ENCODE measurements at regions not wholly inside any gene's neighbourhood (a gene's known extent, or its start where the extent isn't known, plus 50 kb on each side); places are given as distances from the start of the nearest gene placed in this dataset.

DNA sequence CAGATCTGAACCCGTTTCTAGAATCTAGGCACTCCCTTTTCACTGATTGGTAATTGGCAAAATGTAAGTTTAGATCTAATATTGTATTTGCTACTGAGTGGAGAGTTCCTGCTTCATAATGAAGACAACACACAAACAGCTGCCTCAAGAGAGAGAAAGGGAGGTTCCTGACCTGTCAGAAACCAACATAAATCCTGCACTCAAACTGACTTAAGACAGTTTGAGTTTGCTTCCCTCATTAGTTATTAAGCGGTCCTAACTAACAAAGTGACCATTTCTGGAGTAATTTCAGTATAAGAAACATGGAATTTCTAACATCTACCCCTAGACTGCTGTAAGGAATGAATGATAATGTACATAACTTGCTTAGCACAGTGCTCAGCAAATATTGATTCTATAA, 191.2 kb downstream of the METTL4 start:
- DNase-seq (ENCODE audit: low spot score), result no peak

DNA sequence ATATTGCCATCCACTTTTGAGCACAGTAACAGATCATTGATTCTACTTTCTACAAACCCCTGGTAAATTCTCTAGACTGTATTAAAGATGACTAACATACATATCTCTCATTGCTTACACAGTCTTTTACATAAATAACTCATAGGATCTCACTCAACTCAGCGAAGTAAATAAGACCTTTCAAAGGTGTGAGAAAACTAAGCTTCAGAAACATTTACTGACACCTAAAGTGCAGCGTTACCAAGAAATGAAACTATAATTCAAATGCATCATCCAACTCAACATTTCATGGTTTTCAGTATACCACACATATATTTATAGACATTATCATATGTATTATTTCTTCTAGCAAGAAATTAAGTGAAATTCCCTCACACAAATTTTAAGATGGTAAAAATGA, 189.8 kb downstream of the METTL4 start:
- DNase-seq (ENCODE audit: low spot score), result no peak

DNA sequence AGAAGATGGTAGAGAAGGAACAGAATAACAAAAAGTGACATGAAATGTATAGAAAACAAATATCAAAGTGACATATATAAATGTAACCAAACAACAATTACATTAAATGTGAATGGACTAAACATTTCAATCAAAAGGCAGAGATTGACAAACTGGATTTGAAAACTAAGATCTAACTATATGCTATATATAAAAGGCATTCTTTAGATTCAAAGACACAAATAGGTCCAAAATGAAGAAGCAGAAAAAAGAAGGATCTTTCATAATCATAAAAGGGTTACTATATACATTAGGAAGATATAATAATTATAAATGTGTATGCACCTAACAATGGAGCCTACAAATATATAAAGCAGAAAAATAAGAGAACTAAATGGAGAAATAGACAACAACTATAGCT, 183.7 kb downstream of the METTL4 start:
- DNase-seq (ENCODE audit: low spot score), result no peak

DNA sequence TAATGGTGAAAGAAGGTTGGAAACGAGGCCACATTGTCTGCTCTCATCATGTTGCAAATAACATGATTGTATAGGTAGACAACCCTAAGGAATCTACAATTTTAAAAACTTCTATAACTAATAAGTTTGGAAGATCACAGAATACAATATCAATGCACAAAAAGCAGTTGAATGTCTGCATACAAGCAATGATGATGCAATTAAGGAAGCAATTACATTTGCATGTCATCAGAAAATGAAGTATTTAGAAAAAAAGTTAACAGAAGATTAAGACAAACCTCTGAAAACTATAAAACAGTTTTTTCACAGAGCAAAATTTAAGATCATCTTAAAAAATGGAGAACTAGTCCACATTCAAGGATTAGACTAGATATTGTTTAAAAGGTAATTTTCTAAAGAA, 181.1 kb downstream of the METTL4 start:
- no peak for DNase-seq (ENCODE audit: low spot score)

DNA sequence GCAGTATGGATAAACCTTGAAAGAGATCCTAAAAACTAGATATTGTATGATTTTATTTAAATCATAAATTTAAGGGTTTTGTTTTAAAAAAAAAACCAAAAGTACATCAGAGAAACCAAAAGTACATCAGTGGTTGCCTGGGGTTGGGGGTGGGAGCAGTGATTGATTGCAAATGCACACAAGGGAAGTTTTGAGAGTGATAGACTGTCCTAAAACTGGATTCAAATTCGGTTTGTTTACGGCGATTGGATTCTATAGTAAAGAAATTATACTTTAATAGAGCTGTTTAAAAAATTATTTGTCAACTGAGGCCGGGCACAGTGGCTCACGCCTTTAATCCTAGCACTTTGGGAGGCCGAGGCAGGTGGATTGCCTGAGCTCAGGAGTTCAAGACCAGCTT, 179.8 kb downstream of the METTL4 start:
- DNase-seq (ENCODE audit: low spot score), result no peak

DNA sequence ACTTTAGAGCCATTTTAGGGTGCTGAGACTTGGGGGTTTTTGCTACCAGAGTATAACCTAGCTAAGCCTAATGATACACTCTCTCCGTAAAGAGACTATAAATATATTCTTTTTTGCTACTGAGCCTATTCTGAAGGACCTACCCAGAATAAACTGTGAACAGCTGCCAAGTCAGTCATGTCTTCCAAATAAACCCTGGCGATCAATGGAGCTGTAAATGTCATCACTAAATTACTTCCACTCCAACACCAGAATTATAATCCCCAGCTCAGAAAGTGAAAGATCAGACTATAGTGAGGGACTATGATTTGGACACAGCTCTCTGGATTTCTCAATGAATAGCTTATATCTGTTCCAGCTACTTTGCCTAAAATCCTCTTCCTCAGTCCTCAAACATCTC, 178.9 kb downstream of the METTL4 start:
- no peak for DNase-seq (ENCODE audit: low spot score)

DNA sequence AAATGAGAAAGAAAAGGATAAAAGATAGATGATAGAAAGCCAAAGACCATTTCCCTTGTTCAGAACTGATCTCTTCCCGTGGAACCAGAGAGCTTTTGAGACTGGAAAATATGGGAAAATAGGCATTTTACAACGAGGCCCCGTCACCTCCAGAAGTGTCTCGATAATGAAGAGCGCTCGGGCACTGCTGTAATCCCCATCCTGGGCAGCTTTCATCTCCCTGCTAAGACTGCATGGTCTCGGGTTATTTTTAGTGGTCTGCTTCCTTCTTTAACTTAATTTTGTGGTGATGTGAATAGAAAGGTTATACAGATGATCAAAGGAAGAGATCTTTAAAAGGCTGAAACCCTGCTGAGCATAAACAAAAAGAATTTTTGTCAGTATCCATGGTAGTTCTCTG, 176.6 kb downstream of the METTL4 start:
- DNase-seq (ENCODE audit: low spot score), result no peak

DNA sequence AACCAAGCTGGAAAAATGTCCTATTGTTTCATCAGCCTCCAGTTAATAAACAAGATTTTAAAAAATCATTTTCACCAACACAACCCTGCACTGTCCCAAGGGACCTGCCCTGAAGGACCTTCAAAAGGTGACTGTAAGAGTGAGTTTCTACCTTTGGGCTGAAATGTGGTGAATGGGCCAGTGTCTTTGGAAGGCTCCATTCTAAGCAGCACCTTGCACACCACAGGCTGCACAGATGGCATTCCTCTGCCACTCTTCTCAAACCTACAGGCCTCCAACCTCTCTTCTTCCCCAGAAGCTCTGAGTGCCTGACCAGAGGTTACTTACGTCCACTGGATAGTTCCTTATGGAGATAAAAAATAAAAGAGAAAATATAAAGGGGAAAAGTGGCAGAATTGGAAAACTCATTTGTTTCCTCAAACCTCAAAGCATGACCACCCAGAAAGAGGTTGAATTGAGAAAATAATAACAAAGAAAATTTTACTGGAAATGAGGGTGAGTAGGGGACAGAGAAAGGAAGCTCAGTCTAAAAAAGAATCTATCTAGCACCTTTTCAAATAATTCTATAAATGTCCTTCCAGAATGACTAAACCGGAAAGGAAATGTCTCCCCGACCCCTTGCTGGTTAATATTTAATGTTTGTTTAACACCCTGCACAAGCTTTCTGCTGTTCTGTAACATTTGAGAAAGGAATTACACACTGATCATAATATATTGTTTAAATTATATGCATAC, 175.7 kb downstream of the METTL4 start:
- DNase-seq (ENCODE audit: low spot score), result no peak

DNA sequence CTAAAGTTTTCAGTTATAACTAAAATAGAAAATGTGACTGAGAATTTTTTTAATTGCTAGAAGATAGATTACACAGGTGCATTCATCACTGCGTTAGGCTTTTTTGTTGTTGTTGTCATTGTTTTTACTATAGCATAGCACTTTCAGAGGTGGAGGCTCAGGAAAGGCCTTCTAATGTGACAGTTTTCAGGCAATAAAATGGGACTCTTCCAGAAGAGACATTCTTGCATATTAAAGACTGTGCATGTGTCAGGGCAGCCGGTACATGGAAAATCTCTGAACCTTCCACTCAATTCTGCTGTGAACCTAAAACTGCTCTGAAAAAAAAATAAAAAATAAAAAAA, 175.2 kb downstream of the METTL4 start:
- no peak for DNase-seq (ENCODE audit: low spot score)

DNA sequence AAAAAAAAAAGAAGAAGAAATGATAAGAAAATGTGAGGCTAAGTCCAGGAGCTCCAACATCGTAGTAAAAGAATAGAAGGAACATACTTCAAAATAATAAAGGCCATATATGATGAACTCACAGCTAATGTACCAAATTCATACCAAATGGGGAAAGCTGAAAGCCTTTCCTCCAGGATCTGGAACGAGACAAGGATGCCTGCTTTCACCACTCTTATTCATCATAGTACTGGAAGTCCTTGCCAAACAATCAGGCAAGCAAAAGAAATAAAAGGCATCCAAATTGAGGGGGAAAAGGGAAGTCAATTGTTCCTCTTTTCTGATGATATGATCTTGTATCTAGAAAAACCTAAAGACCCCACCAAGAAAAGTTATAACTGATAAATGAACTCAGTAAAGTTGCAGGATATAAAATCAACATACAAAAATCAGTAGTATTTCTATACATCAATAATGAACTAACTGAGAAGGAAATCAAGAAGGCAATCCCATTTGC, 170.6 kb downstream of the METTL4 start:
- no peak for DNase-seq (ENCODE audit: low spot score)

DNA sequence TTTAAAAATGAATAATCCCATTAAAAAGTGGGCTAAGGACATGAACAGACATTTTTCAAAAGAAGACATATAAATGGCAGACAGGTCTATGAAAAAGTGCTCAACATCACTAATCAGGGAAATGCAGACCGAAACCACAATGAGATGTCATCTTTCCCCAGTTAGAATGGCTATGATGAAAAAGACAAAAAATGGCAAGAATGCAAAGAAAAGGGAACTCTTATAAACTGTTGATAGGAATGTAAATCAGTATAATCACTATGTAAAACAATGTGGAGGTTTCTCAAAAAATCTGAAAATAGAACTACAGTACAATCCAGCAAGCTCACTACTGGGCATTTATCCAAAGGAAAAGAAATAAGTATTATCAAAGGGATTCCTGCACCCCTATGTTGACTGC, 169.2 kb downstream of the METTL4 start:
- no peak for DNase-seq (ENCODE audit: low spot score)

DNA sequence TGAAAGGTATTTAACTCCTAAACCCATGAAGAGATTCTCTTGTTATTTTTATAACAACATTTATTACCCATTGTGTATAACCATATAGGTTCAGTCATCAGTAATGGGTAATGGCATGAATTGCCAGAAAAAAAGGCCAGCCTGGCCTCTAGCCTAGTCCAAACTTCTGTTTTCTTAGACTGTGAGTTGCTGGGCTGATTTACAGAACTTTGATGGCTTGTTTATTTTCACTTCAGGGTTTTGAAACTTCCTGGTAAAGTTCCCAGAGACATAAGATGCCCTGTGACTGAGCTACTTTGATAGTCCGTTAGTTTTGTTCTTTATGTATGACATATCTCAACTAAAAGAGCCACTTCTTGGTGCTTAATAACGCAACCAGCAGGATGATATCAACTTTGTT, 164.8 kb downstream of the METTL4 start:
- DNase-seq (ENCODE audit: low spot score), result no peak

DNA sequence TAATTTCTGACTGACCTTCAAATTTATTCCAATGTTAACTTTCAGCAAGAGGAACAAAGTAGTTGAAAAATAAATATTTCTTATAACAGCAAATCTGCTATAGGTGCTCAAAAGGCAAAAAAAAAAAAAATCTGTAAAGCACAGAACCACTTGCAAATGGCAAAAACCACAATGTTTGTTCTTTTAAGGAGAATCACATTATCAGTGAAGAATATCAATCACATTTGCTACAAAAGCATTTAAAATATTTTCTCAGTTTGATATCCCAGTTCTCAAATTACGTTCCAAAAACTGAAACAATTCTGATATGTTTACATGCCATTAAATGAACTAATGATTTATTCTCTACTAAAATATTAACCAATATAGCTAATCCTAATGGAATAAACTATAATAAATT, 163.3 kb downstream of the METTL4 start:
- DNase-seq (ENCODE audit: low spot score), result no peak

DNA sequence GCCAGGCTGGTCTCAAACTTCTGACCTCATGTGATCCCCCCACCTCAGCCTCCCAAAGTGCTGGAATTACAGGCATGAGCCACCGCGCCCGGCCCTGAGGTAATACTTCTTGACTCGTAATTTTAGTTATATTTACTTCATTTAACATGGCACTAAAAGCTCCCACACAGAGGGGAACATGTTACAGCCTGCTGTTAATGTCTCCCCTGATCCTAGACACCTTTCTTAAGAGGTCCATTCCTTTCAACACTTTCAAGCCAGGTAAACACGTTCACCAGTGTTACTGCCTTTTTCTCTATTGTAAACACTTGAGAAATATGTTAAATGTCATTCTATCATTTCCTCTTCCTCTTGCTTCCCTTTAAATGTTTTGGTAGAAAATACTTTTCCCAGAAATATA, 161.4 kb downstream of the METTL4 start:
- DNase-seq (ENCODE audit: low spot score), result no peak

DNA sequence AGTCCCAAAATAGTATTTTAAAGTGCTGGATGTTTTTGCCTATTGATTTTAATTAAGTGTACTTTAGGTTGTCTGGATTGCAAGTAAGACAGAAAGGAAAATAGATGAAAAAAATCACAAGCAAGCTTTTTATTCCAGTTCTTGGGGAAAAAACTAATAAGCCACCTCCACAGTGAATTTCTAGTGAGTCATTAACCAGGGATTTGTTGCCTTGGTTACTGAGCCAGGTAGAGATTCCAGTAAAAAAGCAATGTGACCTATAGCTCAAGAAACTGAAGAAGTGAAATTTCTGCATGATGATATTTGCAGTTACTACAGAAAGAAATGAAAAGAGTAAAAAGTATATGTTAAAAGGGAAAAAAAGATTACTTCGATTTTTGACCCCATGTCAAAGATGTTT, 160.6 kb downstream of the METTL4 start:
- DNase-seq (ENCODE audit: low spot score), result no peak

DNA sequence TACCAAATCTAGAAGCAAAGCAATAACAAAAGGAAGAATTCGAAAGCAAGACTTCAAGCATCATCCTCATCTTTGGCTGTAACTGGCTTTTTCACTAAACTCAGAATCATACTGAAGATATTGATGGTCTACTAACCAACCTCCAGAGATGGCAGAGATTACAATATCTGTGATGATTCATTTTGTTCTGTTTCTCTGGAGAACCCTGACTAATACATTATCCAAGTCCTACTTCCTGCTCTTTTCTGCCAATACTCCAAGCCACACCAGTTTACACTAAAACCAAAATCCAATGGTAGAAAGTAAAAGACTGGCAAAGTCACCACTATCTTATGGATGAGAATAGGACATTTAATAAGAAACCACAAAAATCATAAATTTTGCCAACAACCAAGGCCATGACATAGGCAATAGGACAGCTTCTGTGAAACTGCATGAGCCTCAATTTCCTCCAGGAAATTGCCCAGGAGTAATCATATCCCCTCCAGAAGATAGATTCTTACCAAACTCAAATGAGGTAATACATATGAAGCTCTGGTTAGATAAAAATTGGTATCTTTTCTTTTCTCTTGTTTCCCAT, 159.8 kb downstream of the METTL4 start:
- DNase-seq (ENCODE audit: low spot score), result no peak

DNA sequence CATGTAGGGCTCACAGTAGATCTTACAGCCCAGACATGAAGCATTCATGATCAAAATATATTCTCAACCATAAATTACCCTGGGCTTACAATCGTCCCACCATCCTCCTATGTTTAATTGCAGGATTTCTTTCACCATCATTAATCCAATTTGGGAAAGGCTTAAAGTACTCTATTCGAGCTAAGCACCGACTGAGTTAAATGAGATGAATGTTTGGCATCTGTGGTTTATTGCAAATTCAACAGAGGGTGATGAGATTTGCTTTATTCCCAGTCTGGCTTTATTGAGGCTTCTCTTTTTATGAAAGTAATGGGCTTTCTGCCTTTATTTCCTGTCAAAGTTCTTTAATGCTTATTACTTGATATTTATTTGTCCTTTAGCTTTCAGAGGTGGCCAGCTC, 159.0 kb downstream of the METTL4 start:
- no peak for DNase-seq (ENCODE audit: low spot score)

DNA sequence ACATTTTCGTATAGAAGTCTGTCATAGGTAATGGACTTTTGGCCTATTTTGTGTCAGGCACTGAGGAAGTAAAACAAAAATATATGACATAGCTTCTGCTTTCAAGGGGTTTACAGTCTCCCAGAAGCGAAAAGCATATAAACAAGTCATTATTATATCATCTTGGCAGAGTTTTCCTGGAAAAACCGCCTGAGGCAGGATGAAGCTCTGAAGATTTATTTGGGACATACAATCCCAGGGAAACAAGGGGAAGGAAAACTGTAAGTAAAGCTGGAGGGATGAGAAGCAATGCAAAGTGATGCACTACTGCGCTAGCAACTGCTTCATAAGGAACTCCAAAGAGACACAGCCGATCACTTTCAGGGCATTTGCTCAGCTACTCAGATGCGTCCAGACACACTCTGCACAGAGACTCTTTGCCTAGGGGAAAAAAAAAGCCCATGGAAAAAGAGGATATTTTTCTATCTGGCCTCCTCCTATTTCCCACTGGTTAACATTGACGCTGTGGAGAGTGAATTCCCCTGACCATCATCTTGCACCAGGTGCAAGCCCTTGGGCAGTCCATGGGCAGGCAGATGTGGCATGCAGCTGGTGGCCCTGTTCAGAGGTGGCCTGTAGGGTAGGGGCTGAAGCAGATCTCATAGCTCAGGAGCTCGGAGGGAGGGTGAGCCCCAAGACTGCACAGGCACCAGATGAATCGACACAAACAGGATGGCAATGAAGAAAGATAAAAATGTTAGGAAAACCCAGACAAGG, 158.1 kb downstream of the METTL4 start:
- DNase-seq (ENCODE audit: low spot score), result no peak

DNA sequence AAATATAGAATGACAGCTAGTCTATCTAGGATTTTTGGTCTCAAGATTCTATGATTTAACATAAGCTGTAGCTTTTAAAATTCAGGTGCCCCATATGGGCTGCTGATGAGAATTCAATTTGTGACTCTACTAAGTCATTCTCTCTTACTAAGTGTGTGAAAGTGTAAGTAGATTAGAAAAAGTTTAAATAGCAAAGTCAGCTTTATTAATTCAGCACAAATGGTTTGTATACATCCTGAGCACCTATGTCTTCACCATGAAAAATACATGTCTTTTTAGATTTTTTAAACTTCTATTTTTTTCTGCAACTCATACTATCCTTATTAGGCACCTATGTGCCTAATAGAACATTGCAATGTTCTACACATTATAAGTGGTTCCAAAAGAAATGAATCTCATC, 157.1 kb downstream of the METTL4 start:
- DNase-seq (ENCODE audit: low spot score), result no peak

DNA sequence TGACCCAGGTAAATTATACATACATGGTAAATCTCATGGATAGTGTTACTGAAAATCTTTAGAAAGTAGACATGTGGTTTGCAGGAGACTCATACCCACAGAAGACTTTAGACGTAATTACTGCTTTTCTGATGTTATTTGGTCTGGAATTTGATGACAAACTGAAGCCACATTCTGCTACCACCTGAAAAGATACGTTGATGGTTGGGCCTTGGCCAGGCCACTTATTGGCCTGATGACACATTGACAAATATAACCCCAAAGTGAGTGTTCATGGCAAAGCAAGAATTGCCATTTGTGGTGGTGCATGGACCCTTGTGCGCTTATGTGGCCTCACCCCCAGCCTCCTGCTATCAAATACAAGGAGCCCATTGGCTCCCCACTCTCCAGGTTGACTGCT, 155.6 kb downstream of the METTL4 start:
- no peak for DNase-seq (ENCODE audit: low spot score)

DNA sequence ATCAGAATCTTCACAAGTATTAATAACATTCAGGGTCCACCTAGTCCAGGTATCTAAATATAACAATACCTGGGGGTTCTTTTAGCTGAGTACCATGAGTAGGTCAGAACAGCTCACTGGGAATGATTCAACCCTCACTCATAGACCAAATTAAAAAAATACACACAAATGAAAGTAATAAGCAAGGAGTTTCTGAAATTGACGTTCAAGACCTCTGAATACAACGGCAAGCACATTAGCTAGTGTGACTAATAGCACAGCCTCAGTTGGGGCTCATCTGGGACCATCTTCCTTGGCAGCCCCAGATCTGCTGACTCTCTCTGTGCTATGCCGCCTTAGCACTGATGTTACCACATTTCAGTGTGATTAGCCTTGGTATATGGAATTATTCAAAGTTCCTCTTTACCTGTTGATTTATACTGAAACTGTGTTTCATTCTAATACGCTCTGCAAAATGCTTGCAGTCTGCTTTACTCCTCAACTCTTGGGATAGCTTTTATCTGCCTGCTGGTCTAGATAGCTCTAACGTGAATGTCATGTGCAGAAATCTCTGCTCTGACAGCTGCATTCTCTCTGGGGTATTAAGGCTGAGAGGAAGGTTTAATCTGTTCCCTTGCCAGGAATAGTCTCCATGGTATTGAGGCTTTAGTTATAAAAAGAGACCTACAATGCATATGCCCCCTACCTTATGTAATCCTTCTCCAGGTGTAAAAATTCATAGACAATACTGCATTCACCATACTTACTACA, 153.3 kb downstream of the METTL4 start:
- DNase-seq (ENCODE audit: low spot score), result no peak

DNA sequence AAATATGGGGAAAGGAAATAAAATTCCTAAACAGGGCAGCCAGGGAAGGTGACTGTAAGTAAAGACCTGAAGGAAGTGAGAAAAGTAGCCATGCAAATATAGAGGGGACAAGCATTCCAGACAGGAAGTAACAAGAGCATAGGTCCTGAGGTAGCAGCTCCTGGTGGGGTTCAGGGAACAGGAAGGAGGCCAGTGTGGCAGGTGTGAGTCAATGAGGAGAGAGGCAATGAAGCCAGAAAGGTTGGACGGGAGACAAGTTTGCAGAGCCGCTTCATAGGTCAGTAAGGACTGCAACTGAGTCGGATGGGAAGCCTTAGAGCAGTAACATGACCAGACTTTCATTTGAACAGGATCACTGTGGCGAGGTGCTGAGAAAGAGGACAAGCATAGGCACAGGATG, 150.9 kb downstream of the METTL4 start:
- DNase-seq (ENCODE audit: low spot score), result no peak

DNA sequence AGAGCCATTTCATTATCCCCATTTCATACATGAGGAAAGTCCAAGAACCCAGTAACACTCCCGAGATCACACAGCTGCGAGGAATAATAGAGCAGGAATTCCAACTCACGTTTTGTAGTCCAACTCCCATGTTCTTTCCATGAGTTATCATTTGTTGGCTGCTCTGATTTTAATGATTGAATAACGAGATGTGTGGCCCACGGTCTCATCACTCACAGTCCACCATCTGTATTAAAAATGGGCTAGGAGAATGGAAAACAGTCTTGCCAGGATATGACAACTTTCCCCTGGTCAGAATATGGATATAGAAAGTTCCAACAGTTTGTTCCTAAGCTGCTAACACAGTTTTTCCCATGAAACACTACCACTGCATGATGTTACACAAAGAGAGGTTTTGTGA, 147.5 kb downstream of the METTL4 start:
- no peak for DNase-seq (ENCODE audit: low spot score)

Measured in hematopoietic multipotent progenitor cell treated with erythropoietin and hydrocortisone succinate and interleukin-3 and kit ligand, for 17 days (in vitro differentiated cells).